Activated naive CD8-positive, alpha-beta T cell (primary cell): ENCODE measurements at regions not wholly inside any gene's neighbourhood (a gene's known extent, or its start where the extent isn't known, plus 50 kb on each side); places are given as distances from the start of the nearest gene placed in this dataset.
A peak's percentile ranks its signal among the peaks of the same experiment; 100 is the strongest.
"Not testable (repeated sequence)": the region's sequence is repeated elsewhere in the genome, so short reads cannot be mapped to it uniquely, and the experiment has no call there.

Source experiments
- H3K27ac Mint-ChIP-seq: one replicate; pipeline ENCODE4 v1.8.0; 2021; ENCODE audit warnings: mixed read lengths
- H3K27me3 Mint-ChIP-seq: one replicate; pipeline ENCODE4 v1.8.0; 2021; ENCODE audit warnings: mixed read lengths
- H3K36me3 Mint-ChIP-seq: one replicate; pipeline ENCODE4 v1.8.0; 2021; ENCODE audit warnings: mixed read lengths
- H3K4me1 Mint-ChIP-seq: one replicate; pipeline ENCODE4 v1.8.0; 2021; ENCODE audit warnings: low read depth, mixed read lengths
- H3K4me3 Mint-ChIP-seq: one replicate; pipeline ENCODE4 v1.8.0; 2021; ENCODE audit warnings: mild to moderate bottlenecking, mixed read lengths
- H3K9me3 Mint-ChIP-seq: one replicate; pipeline ENCODE4 v1.8.0; 2021; ENCODE audit warnings: low read depth, mixed read lengths

GRCh38 chr14:106024983-106025604 is 498.7 kb downstream of the TMEM121 start:
- no peak overlapping the region for H3K27ac Mint-ChIP-seq
- peaks cover 9% of the 10 kb centered on the region for H3K9me3 Mint-ChIP-seq
- peaks cover 4% of the 10 kb centered on the region for H3K27me3 Mint-ChIP-seq
- peak overlapping the region; percentile 2 for H3K4me3 Mint-ChIP-seq
- H3K36me3 Mint-ChIP-seq: peaks cover 4% of the 10 kb centered on the region
- H3K4me1 Mint-ChIP-seq: peaks cover 28% of the 10 kb centered on the region

GRCh38 chr14:106026026-106026425 is 499.6 kb downstream of the TMEM121 start:
- H3K4me1 Mint-ChIP-seq: peaks cover 28% of the 10 kb centered on the region
- H3K27me3 Mint-ChIP-seq: peaks cover 4% of the 10 kb centered on the region
- no peak overlapping the region for H3K4me3 Mint-ChIP-seq
- H3K9me3 Mint-ChIP-seq: peaks cover 9% of the 10 kb centered on the region
- H3K27ac Mint-ChIP-seq: peak overlapping the region; percentile 28
- peaks cover 4% of the 10 kb centered on the region for H3K36me3 Mint-ChIP-seq

- peaks cover 24% of the 10 kb centered on the region for H3K4me1 Mint-ChIP-seq
- not testable (repeated sequence) for H3K27ac Mint-ChIP-seq, H3K9me3 Mint-ChIP-seq, H3K36me3 Mint-ChIP-seq, H3K27me3 Mint-ChIP-seq, H3K4me3 Mint-ChIP-seq
Observed at GRCh38 chr14:106027759-106028158, 501.4 kb downstream of the TMEM121 start.

GRCh38 chr14:106029959-106030358 is 503.6 kb downstream of the TMEM121 start:
- no peak overlapping the region for H3K27ac Mint-ChIP-seq
- H3K27me3 Mint-ChIP-seq: peaks cover 4% of the 10 kb centered on the region
- H3K4me1 Mint-ChIP-seq: peaks cover 13% of the 10 kb centered on the region
- no peak overlapping the region for H3K4me3 Mint-ChIP-seq
- no peaks in the 10 kb centered on the region for H3K36me3 Mint-ChIP-seq
- no peaks in the 10 kb centered on the region for H3K9me3 Mint-ChIP-seq

- Mint-ChIP-seq H3K4me1 (peaks cover 4% of the 10 kb centered on the region), H3K27ac (no peak overlapping the region), H3K27me3 (peaks cover 6% of the 10 kb centered on the region), H3K9me3 (no peaks in the 10 kb centered on the region), H3K36me3 (no peaks in the 10 kb centered on the region), H3K4me3 (no peak overlapping the region)
Observed at GRCh38 chr14:106037380-106037779, 511.0 kb downstream of the TMEM121 start.

- H3K9me3 Mint-ChIP-seq: no peaks in the 10 kb centered on the region
- H3K36me3 Mint-ChIP-seq: no peaks in the 10 kb centered on the region
- peaks cover 4% of the 10 kb centered on the region for H3K4me1 Mint-ChIP-seq
- H3K27me3 Mint-ChIP-seq: peaks cover 6% of the 10 kb centered on the region
- no peak overlapping the region for H3K4me3 Mint-ChIP-seq
- H3K27ac Mint-ChIP-seq: no peak overlapping the region
Observed at GRCh38 chr14:106038263-106038662, 511.9 kb downstream of the TMEM121 start.

- no peaks in the 10 kb centered on the region for H3K36me3 Mint-ChIP-seq
- no peak overlapping the region for H3K4me3 Mint-ChIP-seq
- H3K4me1 Mint-ChIP-seq: peaks cover 4% of the 10 kb centered on the region
Observed at GRCh38 chr14:106039400-106039799, 513.0 kb downstream of the TMEM121 start.

GRCh38 chr14:106044515-106044914 is 518.1 kb downstream of the TMEM121 start:
- Mint-ChIP-seq H3K4me1 (peaks cover 2% of the 10 kb centered on the region), H3K27ac (no peak overlapping the region), H3K9me3 (no peaks in the 10 kb centered on the region), H3K36me3 (no peaks in the 10 kb centered on the region), H3K27me3 (peaks cover 4% of the 10 kb centered on the region), H3K4me3 (no peak overlapping the region)

More at GRCh38 chr14:106039400-106039799, 513.0 kb downstream of the TMEM121 start:
- peak overlapping the region; percentile 8 for H3K27ac Mint-ChIP-seq
- no peaks in the 10 kb centered on the region for H3K9me3 Mint-ChIP-seq
- H3K27me3 Mint-ChIP-seq: peaks cover 6% of the 10 kb centered on the region

- H3K27me3 Mint-ChIP-seq: peaks cover 6% of the 10 kb centered on the region
- peaks cover 1% of the 10 kb centered on the region for H3K4me1 Mint-ChIP-seq
- no peak overlapping the region for H3K4me3 Mint-ChIP-seq
- H3K27ac Mint-ChIP-seq: no peak overlapping the region
- no peaks in the 10 kb centered on the region for H3K9me3 Mint-ChIP-seq
- no peaks in the 10 kb centered on the region for H3K36me3 Mint-ChIP-seq
Observed at GRCh38 chr14:106044949-106045596, 518.7 kb downstream of the TMEM121 start.

GRCh38 chr14:106051796-106052195 is 525.4 kb downstream of the TMEM121 start:
- H3K9me3 Mint-ChIP-seq: no peaks in the 10 kb centered on the region
- H3K4me1 Mint-ChIP-seq: peaks cover 4% of the 10 kb centered on the region
- H3K4me3 Mint-ChIP-seq: no peak overlapping the region
- H3K36me3 Mint-ChIP-seq: no peaks in the 10 kb centered on the region
- H3K27ac Mint-ChIP-seq: no peak overlapping the region
- peaks cover 10% of the 10 kb centered on the region for H3K27me3 Mint-ChIP-seq

- no peak overlapping the region for H3K4me3 Mint-ChIP-seq
- peaks cover 10% of the 10 kb centered on the region for H3K27me3 Mint-ChIP-seq
- H3K36me3 Mint-ChIP-seq: no peaks in the 10 kb centered on the region
- H3K9me3 Mint-ChIP-seq: no peaks in the 10 kb centered on the region
- H3K4me1 Mint-ChIP-seq: peaks cover 4% of the 10 kb centered on the region
- no peak overlapping the region for H3K27ac Mint-ChIP-seq
Observed at GRCh38 chr14:106055289-106055688, 528.9 kb downstream of the TMEM121 start.

GRCh38 chr14:106058342-106058741 is 532.0 kb downstream of the TMEM121 start:
- H3K4me1 Mint-ChIP-seq: peaks cover 18% of the 10 kb centered on the region
- H3K9me3 Mint-ChIP-seq: no peaks in the 10 kb centered on the region
- H3K27ac Mint-ChIP-seq: no peak overlapping the region
- H3K36me3 Mint-ChIP-seq: no peaks in the 10 kb centered on the region
- peaks cover 7% of the 10 kb centered on the region for H3K27me3 Mint-ChIP-seq
- no peak overlapping the region for H3K4me3 Mint-ChIP-seq

GRCh38 chr14:106060276-106060975 is 534.0 kb downstream of the TMEM121 start:
- no peak overlapping the region for H3K27ac Mint-ChIP-seq
- no peaks in the 10 kb centered on the region for H3K9me3 Mint-ChIP-seq
- no peak overlapping the region for H3K4me3 Mint-ChIP-seq
- no peaks in the 10 kb centered on the region for H3K36me3 Mint-ChIP-seq
- H3K27me3 Mint-ChIP-seq: peaks cover 13% of the 10 kb centered on the region
- peaks cover 14% of the 10 kb centered on the region for H3K4me1 Mint-ChIP-seq

- not testable (repeated sequence) for H3K27ac Mint-ChIP-seq, H3K36me3 Mint-ChIP-seq, H3K9me3 Mint-ChIP-seq
- Mint-ChIP-seq H3K4me3 (peak overlapping the region; percentile 24), H3K27me3 (peaks cover 15% of the 10 kb centered on the region), H3K4me1 (peaks cover 14% of the 10 kb centered on the region)
Observed at GRCh38 chr14:106061877-106062500, 535.6 kb downstream of the TMEM121 start.
